GM23338 (cell line): ENCODE measurements at regions not wholly inside any gene's neighbourhood (a gene's known extent, or its start where the extent isn't known, plus 50 kb on each side); places are given as distances from the start of the nearest gene placed in this dataset.

Experiments used
- ATAC-seq: fragments of 200-7000 bp; cut with Tn5 transposase; 3 replicates; pipeline ENCODE4 v1.9.1; 2020
- DNase-seq: peaks from one replicate; pipeline ENCODE4 v3.0.0-alpha.2; 2015; ENCODE audit warnings: low spot score
- H2AFZ ChIP-seq: fragments of 200-600 bp; sonication (generic); 2 replicates; pipeline ENCODE4 v1.8.0; 2016; ENCODE audit warnings: antibody characterized with exemption, mild to moderate bottlenecking, moderate library complexity
- H3F3A ChIP-seq: fragments of 200-600 bp; sonication (generic); replicated peaks from 2 replicates; pipeline ENCODE4 v1.8.0; 2017; ENCODE audit warnings: antibody characterized with exemption, mixed run types, low read depth
- H3K27ac ChIP-seq: fragments of 200-600 bp; sonication (generic); 2 replicates; pipeline ENCODE4 v1.6.1; 2016; ENCODE audit warnings: low read depth
- H3K27me3 ChIP-seq: fragments of 200-600 bp; sonication (generic); 2 replicates; pipeline ENCODE4 v1.8.0; 2016; ENCODE audit warnings: mild to moderate bottlenecking, mixed run types, moderate library complexity; ENCODE audit not compliant: insufficient read depth
- H3K36me3 ChIP-seq: fragments of 200-600 bp; sonication (generic); 2 replicates; pipeline ENCODE4 v1.8.0; 2016; ENCODE audit warnings: mild to moderate bottlenecking; ENCODE audit not compliant: insufficient read depth
- H3K4me1 ChIP-seq: fragments of 200-600 bp; sonication (generic); 2 replicates; pipeline ENCODE4 v1.8.0; 2016; ENCODE audit warnings: mild to moderate bottlenecking, moderate library complexity; ENCODE audit not compliant: insufficient read depth
- H3K4me2 ChIP-seq: fragments of 200-600 bp; sonication (generic); 2 replicates; pipeline ENCODE4 v1.7.1; 2017; ENCODE audit warnings: mixed run types
- H3K4me3 ChIP-seq: fragments of 200-600 bp; sonication (generic); 2 replicates; pipeline ENCODE4 v1.6.1; 2016; ENCODE audit warnings: mixed run types
- H3K79me2 ChIP-seq: fragments of 200-600 bp; sonication (generic); replicated peaks from 2 replicates; pipeline ENCODE4 v1.8.0; 2017; ENCODE audit warnings: mild to moderate bottlenecking; ENCODE audit not compliant: insufficient read depth
- H3K9me2 ChIP-seq: fragments of 200-600 bp; sonication (generic); 2 replicates; pipeline ENCODE4 v1.8.0; 2017; ENCODE audit not compliant: insufficient read depth
- H4K20me1 ChIP-seq: fragments of 200-600 bp; sonication (generic); replicated peaks from 2 replicates; pipeline ENCODE4 v1.8.0; 2017; ENCODE audit warnings: mild to moderate bottlenecking; ENCODE audit not compliant: insufficient read depth
- H3K27ac Mint-ChIP-seq: 2 replicates; pipeline ENCODE4 v1.8.0; 2020; ENCODE audit warnings: inconsistent platforms, mild to moderate bottlenecking, moderate library complexity, mixed read lengths
- H3K27me3 Mint-ChIP-seq: 3 replicates; pipeline ENCODE4 v1.8.0; 2022; ENCODE audit warnings: low read depth, mild to moderate bottlenecking, moderate library complexity, mixed read lengths, inconsistent platforms; ENCODE audit not compliant: insufficient read depth, poor library complexity
- H3K36me3 Mint-ChIP-seq: 3 replicates; pipeline ENCODE4 v1.8.0; 2021; ENCODE audit warnings: low read depth, mild to moderate bottlenecking, inconsistent platforms, moderate library complexity, mixed read lengths
- H3K4me1 Mint-ChIP-seq: 3 replicates; pipeline ENCODE4 v1.8.0; 2020; ENCODE audit warnings: mild to moderate bottlenecking, inconsistent platforms, mixed read lengths
- H3K4me3 Mint-ChIP-seq: 3 replicates; pipeline ENCODE4 v1.8.0; 2021; ENCODE audit warnings: moderate library complexity, mild to moderate bottlenecking, inconsistent platforms, mixed read lengths
- H3K9me3 Mint-ChIP-seq: 3 replicates; pipeline ENCODE4 v1.8.0; 2020; ENCODE audit warnings: moderate library complexity, mild to moderate bottlenecking, inconsistent platforms, mixed read lengths
- CREB1 ChIP-seq: fragments of 250-450 bp; sonication (Bioruptor Pico); IDR thresholded peaks from 2 replicates; pipeline ENCODE4 v1.5.0; 2020; ENCODE audit warnings: low read depth, mild to moderate bottlenecking, moderate library complexity
- EZH2phosphoT487 ChIP-seq: fragments of 200-600 bp; sonication (generic); IDR thresholded peaks from one replicate; pipeline ENCODE4 v1.8.1; 2018; ENCODE audit warnings: antibody characterized with exemption; ENCODE audit not compliant: unreplicated experiment
- JUNB ChIP-seq: IDR thresholded peaks from one replicate; pipeline ENCODE4 v1.6.1; 2016; ENCODE audit warnings: antibody characterized with exemption; ENCODE audit not compliant: unreplicated experiment
- ZNF114 ChIP-seq: fragments of 250-450 bp; sonication (Bioruptor Pico); IDR thresholded peaks from 2 replicates; pipeline ENCODE4 v1.5.0; 2020; ENCODE audit warnings: mild to moderate bottlenecking, moderate library complexity
- ZNF331 ChIP-seq: fragments of 250-450 bp; sonication (Bioruptor Pico); IDR thresholded peaks from 2 replicates; pipeline ENCODE4 v1.5.0; 2020; ENCODE audit warnings: low read depth, mild to moderate bottlenecking, moderate library complexity
- TF ChIP-seq, protein P1 (sequence below): fragments of 250-450 bp; sonication (Bioruptor Pico); IDR thresholded peaks from 2 replicates; pipeline ENCODE4 v1.5.0; 2020; ENCODE audit warnings: mild to moderate bottlenecking, moderate library complexity
- TF ChIP-seq, protein P2 (sequence below): IDR thresholded peaks from one replicate; pipeline ENCODE4 v1.6.1; 2018; ENCODE audit warnings: antibody characterized with exemption; ENCODE audit not compliant: unreplicated experiment
- TF ChIP-seq, protein P3 (sequence below): IDR thresholded peaks from 2 replicates; pipeline ENCODE4 v1.6.1; 2016; ENCODE audit warnings: antibody characterized with exemption

DNA sequence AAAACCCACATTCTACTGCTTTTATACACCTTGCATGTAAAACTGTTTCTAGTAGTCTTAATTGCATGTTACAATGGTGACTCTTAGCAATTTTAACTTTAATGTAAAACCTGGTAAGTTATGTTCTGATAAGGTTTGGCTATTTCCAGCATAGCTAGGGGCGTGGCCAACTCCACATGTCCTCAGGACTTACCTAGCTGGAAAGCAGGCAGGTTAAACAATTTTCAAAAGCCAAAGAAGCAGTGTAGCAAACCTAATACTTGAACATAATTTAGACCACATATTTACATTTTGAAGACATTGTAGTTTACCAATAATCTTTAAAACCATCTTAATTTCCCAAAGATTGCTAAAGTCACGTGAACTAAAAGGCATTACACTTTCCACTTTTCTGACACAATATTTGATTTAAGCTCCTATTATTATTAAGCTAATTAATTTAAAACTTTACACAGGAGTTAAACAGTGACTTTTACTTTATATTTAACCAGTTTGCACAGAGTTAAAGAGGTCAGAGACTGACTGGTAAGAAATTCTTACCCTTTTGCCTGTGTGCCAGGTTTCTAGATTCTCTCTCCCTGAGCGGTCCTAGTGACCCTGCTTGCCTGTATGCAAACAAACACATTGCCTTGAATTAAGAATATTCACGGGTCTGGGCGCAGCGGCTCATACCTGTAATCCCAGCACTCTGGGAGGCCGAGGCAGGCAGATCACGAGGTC, 88.2 kb downstream of the GLUD2 start:
- Mint-ChIP-seq H3K4me3 (no peak overlapping the region), H3K27me3 (peaks cover 2% of the 10 kb centered on the region), H3K9me3 (peaks cover 5% of the 10 kb centered on the region; the same call in 1 of the 3 replicates), H3K27ac (no peak overlapping the region), H3K4me1 (no peaks in the 10 kb centered on the region), H3K36me3 (no peaks in the 10 kb centered on the region)
- Histone ChIP-seq H3K4me2 (no peak overlapping the region), H3K36me3 (no peaks in the 10 kb centered on the region), H3F3A (no peaks in the 10 kb centered on the region), H3K4me1 (no peaks in the 10 kb centered on the region), H3K79me2 (no peaks in the 10 kb centered on the region), H4K20me1 (no peaks in the 10 kb centered on the region), H3K4me3 (no peak overlapping the region), H3K9me2 (no peaks in the 10 kb centered on the region), H3K27me3 (no peaks in the 10 kb centered on the region), H2AFZ (no peak overlapping the region; the same call in 1 of the 2 replicates), H3K27ac (no peak overlapping the region)
- DNase-seq (no peak), ATAC-seq (no peak)
- no peak for TF ChIP-seq EZH2phosphoT487
- TF ChIP-seq JUNB: no peak
- no peak for TF ChIP-seq ZNF114 (CRISPR knock-in tag)
- TF ChIP-seq, protein P1, sequence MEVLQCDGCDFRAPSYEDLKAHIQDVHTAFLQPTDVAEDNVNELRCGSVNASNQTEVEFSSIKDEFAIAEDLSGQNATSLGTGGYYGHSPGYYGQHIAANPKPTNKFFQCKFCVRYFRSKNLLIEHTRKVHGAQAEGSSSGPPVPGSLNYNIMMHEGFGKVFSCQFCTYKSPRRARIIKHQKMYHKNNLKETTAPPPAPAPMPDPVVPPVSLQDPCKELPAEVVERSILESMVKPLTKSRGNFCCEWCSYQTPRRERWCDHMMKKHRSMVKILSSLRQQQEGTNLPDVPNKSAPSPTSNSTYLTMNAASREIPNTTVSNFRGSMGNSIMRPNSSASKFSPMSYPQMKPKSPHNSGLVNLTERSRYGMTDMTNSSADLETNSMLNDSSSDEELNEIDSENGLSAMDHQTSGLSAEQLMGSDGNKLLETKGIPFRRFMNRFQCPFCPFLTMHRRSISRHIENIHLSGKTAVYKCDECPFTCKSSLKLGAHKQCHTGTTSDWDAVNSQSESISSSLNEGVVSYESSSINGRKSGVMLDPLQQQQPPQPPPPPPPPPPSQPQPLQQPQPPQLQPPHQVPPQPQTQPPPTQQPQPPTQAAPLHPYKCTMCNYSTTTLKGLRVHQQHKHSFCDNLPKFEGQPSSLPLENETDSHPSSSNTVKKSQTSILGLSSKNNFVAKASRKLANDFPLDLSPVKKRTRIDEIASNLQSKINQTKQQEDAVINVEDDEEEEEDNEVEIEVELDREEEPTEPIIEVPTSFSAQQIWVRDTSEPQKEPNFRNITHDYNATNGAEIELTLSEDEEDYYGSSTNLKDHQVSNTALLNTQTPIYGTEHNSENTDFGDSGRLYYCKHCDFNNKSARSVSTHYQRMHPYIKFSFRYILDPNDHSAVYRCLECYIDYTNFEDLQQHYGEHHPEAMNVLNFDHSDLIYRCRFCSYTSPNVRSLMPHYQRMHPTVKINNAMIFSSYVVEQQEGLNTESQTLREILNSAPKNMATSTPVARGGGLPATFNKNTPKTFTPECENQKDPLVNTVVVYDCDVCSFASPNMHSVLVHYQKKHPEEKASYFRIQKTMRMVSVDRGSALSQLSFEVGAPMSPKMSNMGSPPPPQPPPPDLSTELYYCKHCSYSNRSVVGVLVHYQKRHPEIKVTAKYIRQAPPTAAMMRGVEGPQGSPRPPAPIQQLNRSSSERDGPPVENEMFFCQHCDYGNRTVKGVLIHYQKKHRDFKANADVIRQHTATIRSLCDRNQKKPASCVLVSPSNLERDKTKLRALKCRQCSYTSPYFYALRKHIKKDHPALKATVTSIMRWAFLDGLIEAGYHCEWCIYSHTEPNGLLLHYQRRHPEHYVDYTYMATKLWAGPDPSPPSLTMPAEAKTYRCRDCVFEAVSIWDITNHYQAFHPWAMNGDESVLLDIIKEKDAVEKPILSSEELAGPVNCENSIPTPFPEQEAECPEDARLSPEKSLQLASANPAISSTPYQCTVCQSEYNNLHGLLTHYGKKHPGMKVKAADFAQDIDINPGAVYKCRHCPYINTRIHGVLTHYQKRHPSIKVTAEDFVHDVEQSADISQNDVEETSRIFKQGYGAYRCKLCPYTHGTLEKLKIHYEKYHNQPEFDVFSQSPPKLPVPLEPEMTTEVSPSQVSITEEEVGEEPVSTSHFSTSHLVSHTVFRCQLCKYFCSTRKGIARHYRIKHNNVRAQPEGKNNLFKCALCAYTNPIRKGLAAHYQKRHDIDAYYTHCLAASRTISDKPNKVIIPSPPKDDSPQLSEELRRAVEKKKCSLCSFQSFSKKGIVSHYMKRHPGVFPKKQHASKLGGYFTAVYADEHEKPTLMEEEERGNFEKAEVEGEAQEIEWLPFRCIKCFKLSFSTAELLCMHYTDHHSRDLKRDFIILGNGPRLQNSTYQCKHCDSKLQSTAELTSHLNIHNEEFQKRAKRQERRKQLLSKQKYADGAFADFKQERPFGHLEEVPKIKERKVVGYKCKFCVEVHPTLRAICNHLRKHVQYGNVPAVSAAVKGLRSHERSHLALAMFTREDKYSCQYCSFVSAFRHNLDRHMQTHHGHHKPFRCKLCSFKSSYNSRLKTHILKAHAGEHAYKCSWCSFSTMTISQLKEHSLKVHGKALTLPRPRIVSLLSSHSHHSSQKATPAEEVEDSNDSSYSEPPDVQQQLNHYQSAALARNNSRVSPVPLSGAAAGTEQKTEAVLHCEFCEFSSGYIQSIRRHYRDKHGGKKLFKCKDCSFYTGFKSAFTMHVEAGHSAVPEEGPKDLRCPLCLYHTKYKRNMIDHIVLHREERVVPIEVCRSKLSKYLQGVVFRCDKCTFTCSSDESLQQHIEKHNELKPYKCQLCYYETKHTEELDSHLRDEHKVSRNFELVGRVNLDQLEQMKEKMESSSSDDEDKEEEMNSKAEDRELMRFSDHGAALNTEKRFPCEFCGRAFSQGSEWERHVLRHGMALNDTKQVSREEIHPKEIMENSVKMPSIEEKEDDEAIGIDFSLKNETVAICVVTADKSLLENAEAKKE: no peak
- TF ChIP-seq CREB1 (CRISPR knock-in tag): no peak
- TF ChIP-seq ZNF331 (CRISPR knock-in tag): no peak
- TF ChIP-seq, protein P2, sequence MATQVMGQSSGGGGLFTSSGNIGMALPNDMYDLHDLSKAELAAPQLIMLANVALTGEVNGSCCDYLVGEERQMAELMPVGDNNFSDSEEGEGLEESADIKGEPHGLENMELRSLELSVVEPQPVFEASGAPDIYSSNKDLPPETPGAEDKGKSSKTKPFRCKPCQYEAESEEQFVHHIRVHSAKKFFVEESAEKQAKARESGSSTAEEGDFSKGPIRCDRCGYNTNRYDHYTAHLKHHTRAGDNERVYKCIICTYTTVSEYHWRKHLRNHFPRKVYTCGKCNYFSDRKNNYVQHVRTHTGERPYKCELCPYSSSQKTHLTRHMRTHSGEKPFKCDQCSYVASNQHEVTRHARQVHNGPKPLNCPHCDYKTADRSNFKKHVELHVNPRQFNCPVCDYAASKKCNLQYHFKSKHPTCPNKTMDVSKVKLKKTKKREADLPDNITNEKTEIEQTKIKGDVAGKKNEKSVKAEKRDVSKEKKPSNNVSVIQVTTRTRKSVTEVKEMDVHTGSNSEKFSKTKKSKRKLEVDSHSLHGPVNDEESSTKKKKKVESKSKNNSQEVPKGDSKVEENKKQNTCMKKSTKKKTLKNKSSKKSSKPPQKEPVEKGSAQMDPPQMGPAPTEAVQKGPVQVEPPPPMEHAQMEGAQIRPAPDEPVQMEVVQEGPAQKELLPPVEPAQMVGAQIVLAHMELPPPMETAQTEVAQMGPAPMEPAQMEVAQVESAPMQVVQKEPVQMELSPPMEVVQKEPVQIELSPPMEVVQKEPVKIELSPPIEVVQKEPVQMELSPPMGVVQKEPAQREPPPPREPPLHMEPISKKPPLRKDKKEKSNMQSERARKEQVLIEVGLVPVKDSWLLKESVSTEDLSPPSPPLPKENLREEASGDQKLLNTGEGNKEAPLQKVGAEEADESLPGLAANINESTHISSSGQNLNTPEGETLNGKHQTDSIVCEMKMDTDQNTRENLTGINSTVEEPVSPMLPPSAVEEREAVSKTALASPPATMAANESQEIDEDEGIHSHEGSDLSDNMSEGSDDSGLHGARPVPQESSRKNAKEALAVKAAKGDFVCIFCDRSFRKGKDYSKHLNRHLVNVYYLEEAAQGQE: no peak
- TF ChIP-seq, protein P3, sequence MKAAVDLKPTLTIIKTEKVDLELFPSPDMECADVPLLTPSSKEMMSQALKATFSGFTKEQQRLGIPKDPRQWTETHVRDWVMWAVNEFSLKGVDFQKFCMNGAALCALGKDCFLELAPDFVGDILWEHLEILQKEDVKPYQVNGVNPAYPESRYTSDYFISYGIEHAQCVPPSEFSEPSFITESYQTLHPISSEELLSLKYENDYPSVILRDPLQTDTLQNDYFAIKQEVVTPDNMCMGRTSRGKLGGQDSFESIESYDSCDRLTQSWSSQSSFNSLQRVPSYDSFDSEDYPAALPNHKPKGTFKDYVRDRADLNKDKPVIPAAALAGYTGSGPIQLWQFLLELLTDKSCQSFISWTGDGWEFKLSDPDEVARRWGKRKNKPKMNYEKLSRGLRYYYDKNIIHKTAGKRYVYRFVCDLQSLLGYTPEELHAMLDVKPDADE: no peak
